ENCODE measurements at regions not wholly inside any gene's neighbourhood (a gene's known extent, or its start where the extent isn't known, plus 50 kb on each side); places are given as distances from the start of the nearest gene placed in this dataset.

DNA sequence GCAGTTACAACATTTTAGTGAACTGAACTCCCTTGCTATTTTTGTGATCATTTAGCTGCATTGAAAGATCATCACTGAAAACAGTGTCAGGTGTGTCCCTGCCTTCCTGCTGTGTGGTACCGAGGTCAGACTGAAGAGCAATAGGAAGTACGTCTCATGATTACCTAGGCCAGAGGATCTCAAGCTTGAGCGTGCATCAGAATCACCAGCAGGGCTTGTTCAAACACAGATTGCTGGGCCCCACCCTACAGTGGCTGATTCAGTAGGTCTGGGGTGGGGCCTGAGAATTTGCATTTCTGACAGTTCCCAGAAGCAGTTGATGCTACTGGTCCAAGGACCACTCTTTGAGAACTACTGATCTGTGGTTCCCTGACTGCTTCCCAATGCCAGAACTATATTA is 159.6 kb downstream of the ACTL7B start:
- TF ChIP-seq, protein P1, sequence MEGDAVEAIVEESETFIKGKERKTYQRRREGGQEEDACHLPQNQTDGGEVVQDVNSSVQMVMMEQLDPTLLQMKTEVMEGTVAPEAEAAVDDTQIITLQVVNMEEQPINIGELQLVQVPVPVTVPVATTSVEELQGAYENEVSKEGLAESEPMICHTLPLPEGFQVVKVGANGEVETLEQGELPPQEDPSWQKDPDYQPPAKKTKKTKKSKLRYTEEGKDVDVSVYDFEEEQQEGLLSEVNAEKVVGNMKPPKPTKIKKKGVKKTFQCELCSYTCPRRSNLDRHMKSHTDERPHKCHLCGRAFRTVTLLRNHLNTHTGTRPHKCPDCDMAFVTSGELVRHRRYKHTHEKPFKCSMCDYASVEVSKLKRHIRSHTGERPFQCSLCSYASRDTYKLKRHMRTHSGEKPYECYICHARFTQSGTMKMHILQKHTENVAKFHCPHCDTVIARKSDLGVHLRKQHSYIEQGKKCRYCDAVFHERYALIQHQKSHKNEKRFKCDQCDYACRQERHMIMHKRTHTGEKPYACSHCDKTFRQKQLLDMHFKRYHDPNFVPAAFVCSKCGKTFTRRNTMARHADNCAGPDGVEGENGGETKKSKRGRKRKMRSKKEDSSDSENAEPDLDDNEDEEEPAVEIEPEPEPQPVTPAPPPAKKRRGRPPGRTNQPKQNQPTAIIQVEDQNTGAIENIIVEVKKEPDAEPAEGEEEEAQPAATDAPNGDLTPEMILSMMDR (IDR thresholded peaks at IDR 0.05; ENCODE audit: extremely low read depth in 1 of 2, insufficient read depth in 1 of 2, low read depth in 1 of 2, low read length in 2 of 2): no peak
- no peak for TF ChIP-seq EZH2 (IDR thresholded peaks at IDR 0.05; ENCODE audit: borderline replicate concordance, low read depth, low read length, severe bottlenecking)

Data from endothelial cell of umbilical vein (primary cell).